ENCODE measurements at regions not wholly inside any gene's neighbourhood (a gene's known extent, or its start where the extent isn't known, plus 50 kb on each side); places are given as distances from the start of the nearest gene placed in this dataset.

- no peaks in the 10 kb centered on the region for H3K36me3 Mint-ChIP-seq
- Histone ChIP-seq H3K9me3 (ENCODE audit: control insufficient read depth in 2 of 2, low read length in 2 of 2) (no peaks in the 10 kb centered on the region), H3K36me3 (ENCODE audit: control insufficient read depth, insufficient read depth, low read length) (no peaks in the 10 kb centered on the region), H3K27me3 (ENCODE audit: control insufficient read depth, insufficient read depth, low read length) (no peaks in the 10 kb centered on the region), H3K4me3 (ENCODE audit: low read depth, low read length) (no peak overlapping the region), H3K27ac (ENCODE audit: insufficient read depth, low read length, poor library complexity, severe bottlenecking) (no peak overlapping the region), H3K4me1 (ENCODE audit: control insufficient read depth, insufficient read depth, low read length, poor library complexity, severe bottlenecking) (no peaks in the 10 kb centered on the region)
- no peak overlapping the region for H3K27ac Mint-ChIP-seq
- H3K4me3 Mint-ChIP-seq: no peak overlapping the region
- ATAC-seq (ENCODE audit: low read depth in 2 of 2) (no peak), DNase-seq (no peak)
- no peaks in the 10 kb centered on the region for H3K27me3 Mint-ChIP-seq
- no peaks in the 10 kb centered on the region for H3K4me1 Mint-ChIP-seq
- H3K9me3 Mint-ChIP-seq: peaks cover 2 to 31% (median 8%) of the 10 kb centered on the region in 7 donors
Measured at GRCh38 chr2:125566422-125566821, 1089.5 kb upstream of the GYPC start.

- H3K27ac Mint-ChIP-seq: no peak overlapping the region
- H3K27me3 ChIP-seq (ENCODE audit: control insufficient read depth, insufficient read depth, low read length): no peaks in the 10 kb centered on the region
- H3K27ac ChIP-seq (ENCODE audit: insufficient read depth, low read length, poor library complexity, severe bottlenecking): no peak overlapping the region
- H3K4me1 Mint-ChIP-seq: no peaks in the 10 kb centered on the region
- H3K9me3 Mint-ChIP-seq: peaks cover 2 to 30% (median 8%) of the 10 kb centered on the region in 7 donors
- DNase-seq (no peak), ATAC-seq (ENCODE audit: low read depth in 2 of 2) (no peak)
- H3K27me3 Mint-ChIP-seq: no peaks in the 10 kb centered on the region
- no peak overlapping the region for H3K4me3 Mint-ChIP-seq
- no peak overlapping the region for H3K4me3 ChIP-seq (ENCODE audit: low read depth, low read length)
- H3K9me3 ChIP-seq (ENCODE audit: control insufficient read depth in 2 of 2, low read length in 2 of 2): no peaks in the 10 kb centered on the region
- no peaks in the 10 kb centered on the region for H3K4me1 ChIP-seq (ENCODE audit: control insufficient read depth, insufficient read depth, low read length, poor library complexity, severe bottlenecking)
- H3K36me3 Mint-ChIP-seq: no peaks in the 10 kb centered on the region
- no peaks in the 10 kb centered on the region for H3K36me3 ChIP-seq (ENCODE audit: control insufficient read depth, insufficient read depth, low read length)
Measured at GRCh38 chr2:125567100-125567499, 1088.9 kb upstream of the GYPC start.

GRCh38 chr2:125572660-125573059, 1083.3 kb upstream of the GYPC start:
- H3K4me1 ChIP-seq (ENCODE audit: control insufficient read depth, insufficient read depth, low read length, poor library complexity, severe bottlenecking): no peaks in the 10 kb centered on the region
- DNase-seq: no peak
- no peak overlapping the region for H3K27ac ChIP-seq (ENCODE audit: insufficient read depth, low read length, poor library complexity, severe bottlenecking)
- Mint-ChIP-seq H3K4me1 (no peaks in the 10 kb centered on the region), H3K27ac (no peak overlapping the region), H3K36me3 (no peaks in the 10 kb centered on the region), H3K4me3 (no peak overlapping the region), H3K9me3 (peaks cover 1 to 15% (median 9%) of the 10 kb centered on the region in 7 donors), H3K27me3 (no peaks in the 10 kb centered on the region)
- H3K36me3 ChIP-seq (ENCODE audit: control insufficient read depth, insufficient read depth, low read length): no peaks in the 10 kb centered on the region
- no peak overlapping the region for H3K4me3 ChIP-seq (ENCODE audit: low read depth, low read length)
- H3K27me3 ChIP-seq (ENCODE audit: control insufficient read depth, insufficient read depth, low read length): no peaks in the 10 kb centered on the region
- H3K9me3 ChIP-seq (ENCODE audit: control insufficient read depth in 2 of 2, low read length in 2 of 2): no peaks in the 10 kb centered on the region
- ATAC-seq (ENCODE audit: low read depth in 2 of 2): no peak

- no peak overlapping the region for H3K4me3 ChIP-seq (ENCODE audit: low read depth, low read length)
- no peak overlapping the region for H3K4me3 Mint-ChIP-seq
- H3K4me1 Mint-ChIP-seq: no peaks in the 10 kb centered on the region
- H3K27me3 ChIP-seq (ENCODE audit: control insufficient read depth, insufficient read depth, low read length): no peaks in the 10 kb centered on the region
- H3K36me3 Mint-ChIP-seq: no peaks in the 10 kb centered on the region
- H3K9me3 ChIP-seq (ENCODE audit: control insufficient read depth in 2 of 2, low read length in 2 of 2): no peaks in the 10 kb centered on the region
- peaks cover 1 to 13% (median 7%) of the 10 kb centered on the region in 7 donors for H3K9me3 Mint-ChIP-seq
- H3K36me3 ChIP-seq (ENCODE audit: control insufficient read depth, insufficient read depth, low read length): no peaks in the 10 kb centered on the region
- H3K27me3 Mint-ChIP-seq: no peaks in the 10 kb centered on the region
- ATAC-seq (ENCODE audit: low read depth in 2 of 2) (no peak), DNase-seq (no peak)
- no peak overlapping the region for H3K27ac Mint-ChIP-seq
- no peak overlapping the region for H3K27ac ChIP-seq (ENCODE audit: insufficient read depth, low read length, poor library complexity, severe bottlenecking)
- H3K4me1 ChIP-seq (ENCODE audit: control insufficient read depth, insufficient read depth, low read length, poor library complexity, severe bottlenecking): no peaks in the 10 kb centered on the region
Measured at GRCh38 chr2:125573432-125573831, 1082.5 kb upstream of the GYPC start.

GRCh38 chr2:125576558-125576957, 1079.4 kb upstream of the GYPC start:
- no peaks in the 10 kb centered on the region for H3K27me3 Mint-ChIP-seq
- peaks cover 1 to 17% (median 3%) of the 10 kb centered on the region in 7 donors for H3K9me3 Mint-ChIP-seq
- Histone ChIP-seq H3K27me3 (ENCODE audit: control insufficient read depth, insufficient read depth, low read length) (no peaks in the 10 kb centered on the region), H3K4me1 (ENCODE audit: control insufficient read depth, insufficient read depth, low read length, poor library complexity, severe bottlenecking) (no peaks in the 10 kb centered on the region), H3K4me3 (ENCODE audit: low read depth, low read length) (no peak overlapping the region), H3K27ac (ENCODE audit: insufficient read depth, low read length, poor library complexity, severe bottlenecking) (no peak overlapping the region), H3K9me3 (ENCODE audit: control insufficient read depth in 2 of 2, low read length in 2 of 2) (no peaks in the 10 kb centered on the region), H3K36me3 (ENCODE audit: control insufficient read depth, insufficient read depth, low read length) (no peaks in the 10 kb centered on the region)
- no peaks in the 10 kb centered on the region for H3K4me1 Mint-ChIP-seq
- no peak overlapping the region for H3K4me3 Mint-ChIP-seq
- ATAC-seq (ENCODE audit: low read depth in 2 of 2) (no peak), DNase-seq (no peak)
- no peak overlapping the region for H3K27ac Mint-ChIP-seq
- no peaks in the 10 kb centered on the region for H3K36me3 Mint-ChIP-seq

- Histone ChIP-seq H3K36me3 (ENCODE audit: control insufficient read depth, insufficient read depth, low read length) (no peaks in the 10 kb centered on the region), H3K4me3 (ENCODE audit: low read depth, low read length) (no peak overlapping the region), H3K4me1 (ENCODE audit: control insufficient read depth, insufficient read depth, low read length, poor library complexity, severe bottlenecking) (no peaks in the 10 kb centered on the region), H3K27ac (ENCODE audit: insufficient read depth, low read length, poor library complexity, severe bottlenecking) (no peak overlapping the region), H3K27me3 (ENCODE audit: control insufficient read depth, insufficient read depth, low read length) (no peaks in the 10 kb centered on the region), H3K9me3 (ENCODE audit: control insufficient read depth in 2 of 2, low read length in 2 of 2) (peaks cover 0 to 3% of the 10 kb centered on the region in 2 experiments)
- Mint-ChIP-seq H3K27me3 (no peaks in the 10 kb centered on the region), H3K4me3 (no peak overlapping the region), H3K36me3 (no peaks in the 10 kb centered on the region), H3K27ac (no peak overlapping the region), H3K4me1 (no peaks in the 10 kb centered on the region), H3K9me3 (peaks cover 0 to 15% (median 3%) of the 10 kb centered on the region in 7 donors)
- ATAC-seq (ENCODE audit: low read depth in 2 of 2) (no peak), DNase-seq (no peak)
Measured at GRCh38 chr2:125581557-125581956, 1074.4 kb upstream of the GYPC start.

- DNase-seq (no peak), ATAC-seq (ENCODE audit: low read depth in 2 of 2) (no peak)
- no peaks in the 10 kb centered on the region for H3K27me3 ChIP-seq (ENCODE audit: control insufficient read depth, insufficient read depth, low read length)
- H3K4me1 ChIP-seq (ENCODE audit: control insufficient read depth, insufficient read depth, low read length, poor library complexity, severe bottlenecking): no peaks in the 10 kb centered on the region
- no peak overlapping the region for H3K27ac ChIP-seq (ENCODE audit: insufficient read depth, low read length, poor library complexity, severe bottlenecking)
- H3K36me3 Mint-ChIP-seq: no peaks in the 10 kb centered on the region
- no peak overlapping the region for H3K27ac Mint-ChIP-seq
- H3K36me3 ChIP-seq (ENCODE audit: control insufficient read depth, insufficient read depth, low read length): no peaks in the 10 kb centered on the region
- H3K9me3 ChIP-seq (ENCODE audit: control insufficient read depth in 2 of 2, low read length in 2 of 2): peaks cover 0 to 3% of the 10 kb centered on the region in 2 experiments
- H3K4me1 Mint-ChIP-seq: no peaks in the 10 kb centered on the region
- H3K27me3 Mint-ChIP-seq: no peaks in the 10 kb centered on the region
- H3K4me3 ChIP-seq (ENCODE audit: low read depth, low read length): no peak overlapping the region
- no peak overlapping the region for H3K4me3 Mint-ChIP-seq
- peaks cover 0 to 15% (median 3%) of the 10 kb centered on the region in 7 donors for H3K9me3 Mint-ChIP-seq
Measured at GRCh38 chr2:125582516-125582915, 1073.4 kb upstream of the GYPC start.

- H3K4me1 Mint-ChIP-seq: no peaks in the 10 kb centered on the region
- H3K9me3 Mint-ChIP-seq: peaks cover 3 to 20% (median 5%) of the 10 kb centered on the region in 7 donors
- no peak overlapping the region for H3K4me3 Mint-ChIP-seq
- ATAC-seq (ENCODE audit: low read depth in 2 of 2): no peak
- H3K27me3 ChIP-seq (ENCODE audit: control insufficient read depth, insufficient read depth, low read length): no peaks in the 10 kb centered on the region
- H3K4me1 ChIP-seq (ENCODE audit: control insufficient read depth, insufficient read depth, low read length, poor library complexity, severe bottlenecking): no peaks in the 10 kb centered on the region
- H3K9me3 ChIP-seq (ENCODE audit: control insufficient read depth in 2 of 2, low read length in 2 of 2): peaks cover 0 to 3% of the 10 kb centered on the region in 2 experiments
- no peaks in the 10 kb centered on the region for H3K27me3 Mint-ChIP-seq
- no peaks in the 10 kb centered on the region for H3K36me3 ChIP-seq (ENCODE audit: control insufficient read depth, insufficient read depth, low read length)
- no peak for DNase-seq
- H3K36me3 Mint-ChIP-seq: no peaks in the 10 kb centered on the region
- H3K27ac Mint-ChIP-seq: no peak overlapping the region
- H3K4me3 ChIP-seq (ENCODE audit: low read depth, low read length): no peak overlapping the region
- no peak overlapping the region for H3K27ac ChIP-seq (ENCODE audit: insufficient read depth, low read length, poor library complexity, severe bottlenecking)
Measured at GRCh38 chr2:125584732-125585131, 1071.2 kb upstream of the GYPC start.
